Activated naive CD4-positive, alpha-beta T cell treated with anti-CD3 and anti-CD28 coated beads for 36 hours (primary cell): ENCODE measurements at regions not wholly inside any gene's neighbourhood (a gene's known extent, or its start where the extent isn't known, plus 50 kb on each side); places are given as distances from the start of the nearest gene placed in this dataset.

Source experiments
- CTCF ChIA-PET: fragments of 350-600 bp; sonication (Branson Sonifier 250); formaldehyde crosslinking; loops from one replicate; lab custom pipeline; 2021; ENCODE audit warnings: antibody characterized with exemption; lab: Charles Lee
- DNase-seq: peaks from one replicate; pipeline ENCODE4 v3.0.0-alpha.2; 2020
- H3K27ac Mint-ChIP-seq: one replicate; pipeline ENCODE4 v1.8.0; 2021; ENCODE audit warnings: mild to moderate bottlenecking, mixed read lengths
- H3K27me3 Mint-ChIP-seq: one replicate; pipeline ENCODE4 v1.8.0; 2021; ENCODE audit warnings: low read depth, mixed read lengths
- H3K36me3 Mint-ChIP-seq: one replicate; pipeline ENCODE4 v1.8.0; 2021; ENCODE audit warnings: low read depth, mixed read lengths
- H3K4me1 Mint-ChIP-seq: one replicate; pipeline ENCODE4 v1.8.0; 2021; ENCODE audit warnings: low read depth, mixed read lengths
- H3K4me3 Mint-ChIP-seq: one replicate; pipeline ENCODE4 v1.8.0; 2021; ENCODE audit warnings: mild to moderate bottlenecking, moderate library complexity, mixed read lengths
- H3K9me3 Mint-ChIP-seq: one replicate; pipeline ENCODE4 v1.8.0; 2021; ENCODE audit warnings: mixed read lengths
- intact Hi-C: fragments of 100-400 bp; cut with micrococcal nuclease; formaldehyde crosslinking; loops from one replicate; pipeline ENCODE4 v1.15.1; 2023

DNA sequence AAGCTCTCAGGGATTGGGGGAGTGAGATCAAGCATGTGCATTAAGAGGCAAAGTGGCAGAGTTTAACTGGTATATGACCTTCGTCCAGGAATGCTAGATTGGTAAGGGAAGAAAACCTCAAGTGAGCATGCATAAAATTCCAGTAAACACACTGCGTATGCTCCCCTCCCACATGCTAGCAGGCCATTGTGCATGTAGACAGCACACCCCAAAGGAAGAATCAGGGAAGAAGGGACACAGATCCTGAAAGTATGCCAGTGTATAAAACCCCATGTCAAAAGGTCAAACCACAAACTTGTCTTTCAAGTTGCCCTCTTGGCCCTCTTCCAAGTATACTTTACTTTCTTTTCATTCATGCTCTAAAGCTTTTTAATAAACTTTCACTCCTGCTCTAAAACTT, 405.2 kb upstream of the CNKSR2 start:
- Mint-ChIP-seq H3K4me3 (no peak overlapping the region), H3K4me1 (no peaks in the 10 kb centered on the region), H3K9me3 (no peaks in the 10 kb centered on the region), H3K27ac (no peak overlapping the region), H3K36me3 (no peaks in the 10 kb centered on the region), H3K27me3 (no peaks in the 10 kb centered on the region)
- CTCF ChIA-PET: no interaction called here
- intact Hi-C loops: no loop called here
- DNase-seq: no peak

DNA sequence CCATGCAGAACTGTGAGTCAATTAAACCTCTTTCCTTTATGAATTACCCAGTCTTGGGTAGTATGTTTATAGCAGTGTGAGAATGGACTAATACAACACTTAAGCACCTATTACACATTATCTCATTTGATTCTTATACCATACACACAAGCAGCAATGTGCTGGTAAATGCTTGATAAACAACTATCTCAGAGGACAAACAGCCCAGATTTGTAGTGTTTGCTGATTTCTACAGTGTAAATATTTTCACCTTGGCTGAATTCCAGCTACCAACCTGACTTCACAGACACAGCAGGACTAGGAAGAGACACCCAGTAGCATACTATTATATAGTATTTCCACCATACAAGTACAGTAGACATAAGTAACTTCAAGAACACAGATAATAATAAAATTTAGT, 406.5 kb upstream of the CNKSR2 start:
- CTCF ChIA-PET: no interaction called here
- H3K36me3 Mint-ChIP-seq: no peaks in the 10 kb centered on the region
- no peak overlapping the region for H3K4me3 Mint-ChIP-seq
- intact Hi-C loops: no loop called here
- no peaks in the 10 kb centered on the region for H3K9me3 Mint-ChIP-seq
- no peak for DNase-seq
- no peak overlapping the region for H3K27ac Mint-ChIP-seq
- no peaks in the 10 kb centered on the region for H3K4me1 Mint-ChIP-seq
- H3K27me3 Mint-ChIP-seq: no peaks in the 10 kb centered on the region

DNA sequence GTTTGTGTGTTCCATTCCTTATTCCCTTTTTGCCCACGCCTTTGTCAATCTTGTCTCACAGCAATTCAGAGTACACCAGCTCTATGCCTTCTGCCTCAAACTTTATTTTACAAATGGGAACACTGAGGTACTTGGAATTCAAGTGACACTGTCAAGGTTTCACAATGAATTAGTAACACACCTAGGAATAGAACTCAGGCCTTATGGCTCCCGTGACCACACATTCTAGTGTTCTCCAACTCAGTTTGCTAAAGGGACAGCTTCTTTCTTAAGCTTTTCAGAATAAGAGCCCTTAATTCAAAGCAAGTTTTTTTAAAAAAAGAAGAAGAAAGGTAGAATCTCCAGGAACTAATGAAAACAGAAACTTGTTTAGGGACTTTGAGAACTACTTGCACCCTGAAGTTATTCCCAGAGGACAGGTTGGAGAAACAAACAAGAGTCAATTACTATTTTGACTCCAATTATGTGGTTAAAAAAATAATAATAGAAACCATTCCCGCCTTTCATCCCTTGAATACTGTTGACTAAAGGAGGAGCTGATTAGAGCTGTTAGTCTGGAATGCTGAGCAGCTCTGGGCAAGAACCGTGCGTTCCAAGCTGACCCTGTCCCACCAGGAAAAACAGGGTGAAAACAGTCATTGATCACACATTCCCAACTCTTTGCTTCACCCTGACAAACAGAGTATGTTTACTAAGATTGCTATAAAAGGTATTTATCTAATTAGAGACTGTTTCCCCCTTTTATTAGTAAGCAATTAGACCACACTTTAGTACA, 408.8 kb upstream of the CNKSR2 start:
- Mint-ChIP-seq H3K4me1 (no peaks in the 10 kb centered on the region), H3K4me3 (no peak overlapping the region), H3K9me3 (no peaks in the 10 kb centered on the region), H3K27ac (no peak overlapping the region), H3K27me3 (no peaks in the 10 kb centered on the region), H3K36me3 (no peaks in the 10 kb centered on the region)
- CTCF ChIA-PET: no interaction called here
- no peak for DNase-seq
- intact Hi-C loops: no loop called here

DNA sequence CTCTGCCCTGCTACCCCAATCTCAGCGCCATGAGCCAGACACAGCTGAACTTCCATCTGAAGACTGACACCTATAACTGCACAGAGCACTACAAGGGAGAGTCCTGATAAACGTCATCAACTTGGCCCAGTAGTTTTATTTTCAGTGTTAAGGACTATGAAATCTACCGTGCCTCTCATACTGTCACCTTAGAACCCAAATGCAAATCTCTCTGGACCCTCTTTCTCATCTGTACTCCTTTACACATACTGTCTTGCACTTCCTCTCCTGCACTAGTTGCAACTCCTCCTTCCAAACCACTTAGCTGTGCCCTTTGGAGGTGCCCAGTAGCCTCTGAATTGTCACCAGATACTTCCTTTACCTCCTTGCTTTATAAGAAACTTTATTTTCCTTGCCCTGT, 420.2 kb upstream of the CNKSR2 start:
- no peaks in the 10 kb centered on the region for H3K4me1 Mint-ChIP-seq
- CTCF ChIA-PET: no interaction called here
- no peak for DNase-seq
- H3K4me3 Mint-ChIP-seq: no peak overlapping the region
- no peaks in the 10 kb centered on the region for H3K9me3 Mint-ChIP-seq
- H3K27me3 Mint-ChIP-seq: no peaks in the 10 kb centered on the region
- no peak overlapping the region for H3K27ac Mint-ChIP-seq
- intact Hi-C loops: no loop called here
- H3K36me3 Mint-ChIP-seq: no peaks in the 10 kb centered on the region

DNA sequence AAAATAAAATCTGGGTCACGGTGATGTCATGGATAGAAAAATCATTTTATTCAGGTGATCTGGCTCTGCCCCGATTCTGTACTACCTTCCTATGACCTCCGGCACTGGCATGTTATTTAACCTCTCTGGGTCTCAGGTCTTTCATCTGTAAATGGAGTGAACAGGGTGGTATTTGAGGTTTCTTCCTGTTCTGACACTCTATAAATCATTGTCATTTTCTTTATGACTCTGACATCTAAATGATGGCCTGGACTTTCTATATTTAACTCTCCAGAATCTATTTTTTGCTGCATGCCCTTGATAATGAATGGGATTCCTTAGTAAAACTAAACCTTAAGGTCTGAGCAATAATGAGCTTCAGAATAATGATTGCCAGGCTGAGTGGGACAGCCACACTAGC, 422.0 kb upstream of the CNKSR2 start:
- CTCF ChIA-PET: no interaction called here
- no peak overlapping the region for H3K27ac Mint-ChIP-seq

DNA sequence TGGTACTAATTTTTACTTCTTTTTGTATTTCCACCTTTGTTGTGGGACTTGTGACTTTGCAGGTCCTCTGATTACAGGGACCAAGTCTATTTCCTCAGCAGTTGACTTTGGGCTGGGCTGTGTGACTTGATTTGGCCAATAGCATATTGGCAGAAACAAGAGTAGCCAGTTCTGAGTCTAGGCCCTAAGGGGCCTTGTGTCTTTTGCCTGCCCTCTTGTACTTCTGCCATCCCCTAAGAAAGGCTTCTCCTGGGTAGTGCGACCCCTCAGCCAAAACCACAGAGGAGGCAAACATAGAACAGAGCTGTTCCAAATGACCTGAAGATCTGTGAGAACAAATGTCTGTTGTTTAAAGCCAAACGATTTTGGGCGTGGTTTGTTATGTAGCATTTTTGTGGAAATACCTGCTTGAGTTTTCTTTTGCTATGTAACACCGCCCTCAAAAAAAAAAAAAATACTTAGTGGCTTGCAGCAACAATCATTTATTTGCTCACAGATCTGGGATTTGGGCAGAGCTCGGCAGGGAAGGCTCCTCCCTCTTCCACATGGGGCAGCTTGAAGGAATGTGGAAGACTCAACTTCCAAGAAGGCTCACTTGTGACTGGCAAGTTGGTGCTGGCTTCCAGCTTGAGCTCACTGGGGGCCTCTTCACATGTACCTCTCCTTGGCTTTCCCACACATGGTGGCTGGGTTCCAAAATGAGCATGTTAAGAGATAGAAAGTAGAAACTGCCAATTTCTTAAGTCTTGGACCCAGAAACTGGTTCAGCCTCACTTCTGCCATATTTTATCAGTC, 423.0 kb upstream of the CNKSR2 start:
- H3K4me3 Mint-ChIP-seq: no peak overlapping the region
- no peak overlapping the region for H3K27ac Mint-ChIP-seq
- CTCF ChIA-PET: no interaction called here
- peaks cover 3% of the 10 kb centered on the region for H3K4me1 Mint-ChIP-seq
- H3K36me3 Mint-ChIP-seq: no peaks in the 10 kb centered on the region
- intact Hi-C loops: no loop called here
- no peak for DNase-seq
- H3K27me3 Mint-ChIP-seq: peaks cover under 1% of the 10 kb centered on the region
- no peaks in the 10 kb centered on the region for H3K9me3 Mint-ChIP-seq

More for the DNA sequence above, 422.0 kb upstream of the CNKSR2 start:
- Mint-ChIP-seq H3K36me3 (no peaks in the 10 kb centered on the region), H3K4me1 (peaks cover 3% of the 10 kb centered on the region), H3K27me3 (no peaks in the 10 kb centered on the region), H3K4me3 (no peak overlapping the region), H3K9me3 (no peaks in the 10 kb centered on the region)
- intact Hi-C loops: no loop called here
- no peak for DNase-seq

DNA sequence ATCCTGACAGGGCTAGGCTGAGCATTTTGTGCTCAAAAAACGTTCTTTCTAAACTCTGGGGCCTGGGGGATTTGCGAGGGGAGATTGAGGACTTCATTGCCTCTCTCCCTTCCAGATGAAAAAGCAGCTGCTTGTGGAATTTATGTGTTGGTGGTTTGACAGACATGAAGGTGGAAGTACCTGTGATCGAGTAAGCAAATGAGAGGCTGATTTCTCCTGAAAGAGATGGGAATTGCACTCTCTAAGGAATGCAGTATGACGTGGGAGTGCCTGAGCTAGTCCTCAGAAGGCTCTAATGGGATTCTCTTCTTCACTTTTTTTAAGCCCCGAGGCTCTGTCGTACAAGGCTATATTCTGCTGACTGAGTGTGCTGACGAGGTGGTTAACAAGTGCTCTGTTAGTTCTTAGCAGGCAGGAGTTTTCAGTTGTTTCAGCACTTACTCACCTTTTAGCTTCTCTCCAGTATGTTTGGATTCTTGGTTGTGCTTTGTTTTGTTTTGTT, 426.8 kb upstream of the CNKSR2 start:
- no peak overlapping the region for H3K27ac Mint-ChIP-seq
- H3K27me3 Mint-ChIP-seq: peaks cover 3% of the 10 kb centered on the region
- no peaks in the 10 kb centered on the region for H3K9me3 Mint-ChIP-seq
- peaks cover 3% of the 10 kb centered on the region for H3K4me1 Mint-ChIP-seq
- no peak for DNase-seq
- CTCF ChIA-PET: no interaction called here
- H3K36me3 Mint-ChIP-seq: no peaks in the 10 kb centered on the region
- intact Hi-C loops: no loop called here
- H3K4me3 Mint-ChIP-seq: no peak overlapping the region

DNA sequence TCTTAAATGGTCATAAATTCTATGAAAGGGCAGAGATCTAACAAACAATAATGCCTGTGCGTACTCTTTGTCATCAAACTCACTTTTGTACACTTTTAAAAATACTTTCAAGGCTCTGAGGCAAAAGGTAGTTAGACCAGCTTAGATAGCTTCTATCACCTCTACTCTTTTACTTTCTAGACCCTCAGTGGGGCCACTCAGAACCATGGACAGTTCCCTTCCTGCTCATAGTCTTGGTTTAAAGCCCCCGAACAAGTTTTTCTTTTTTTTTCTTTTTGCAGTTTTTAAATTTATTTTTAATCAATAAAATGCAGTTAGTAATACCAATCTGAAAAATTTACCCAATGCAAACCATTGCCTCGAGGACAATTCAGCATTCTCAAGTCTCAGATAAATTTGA, 460.5 kb upstream of the CNKSR2 start:
- intact Hi-C loops: no loop called here
- peak; percentile 14 for DNase-seq

DNA sequence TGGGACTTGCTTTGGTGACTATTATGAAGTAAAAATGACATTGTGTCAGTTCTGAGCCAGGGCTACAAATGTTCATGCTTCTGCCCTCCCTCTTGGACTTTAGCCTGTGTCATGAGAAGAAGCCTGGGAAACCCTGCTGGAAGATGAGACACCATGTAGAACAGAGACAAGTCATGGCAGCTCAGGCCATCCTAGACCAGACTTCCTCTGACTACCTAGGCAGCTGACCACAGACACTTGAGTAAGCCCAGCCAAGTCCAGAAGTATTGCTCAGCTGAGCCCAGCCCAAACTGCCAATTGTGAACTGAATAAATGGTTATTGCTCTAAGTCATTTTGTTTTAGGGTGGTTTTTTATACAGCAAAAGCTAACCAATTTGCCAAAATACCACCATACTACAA, 467.6 kb upstream of the CNKSR2 start:
- no peak for DNase-seq
- intact Hi-C loops: no loop called here
- H3K36me3 Mint-ChIP-seq: no peaks in the 10 kb centered on the region
- CTCF ChIA-PET: no interaction called here
- H3K4me1 Mint-ChIP-seq: no peaks in the 10 kb centered on the region
- no peak overlapping the region for H3K27ac Mint-ChIP-seq
- H3K27me3 Mint-ChIP-seq: peaks cover 3% of the 10 kb centered on the region
- H3K4me3 Mint-ChIP-seq: no peak overlapping the region
- H3K9me3 Mint-ChIP-seq: peaks cover 2% of the 10 kb centered on the region

More for the DNA sequence above, 460.5 kb upstream of the CNKSR2 start:
- Mint-ChIP-seq H3K9me3 (no peaks in the 10 kb centered on the region), H3K4me1 (no peaks in the 10 kb centered on the region), H3K27ac (no peak overlapping the region), H3K36me3 (no peaks in the 10 kb centered on the region), H3K4me3 (no peak overlapping the region), H3K27me3 (no peaks in the 10 kb centered on the region)
- CTCF ChIA-PET: no interaction called here

DNA sequence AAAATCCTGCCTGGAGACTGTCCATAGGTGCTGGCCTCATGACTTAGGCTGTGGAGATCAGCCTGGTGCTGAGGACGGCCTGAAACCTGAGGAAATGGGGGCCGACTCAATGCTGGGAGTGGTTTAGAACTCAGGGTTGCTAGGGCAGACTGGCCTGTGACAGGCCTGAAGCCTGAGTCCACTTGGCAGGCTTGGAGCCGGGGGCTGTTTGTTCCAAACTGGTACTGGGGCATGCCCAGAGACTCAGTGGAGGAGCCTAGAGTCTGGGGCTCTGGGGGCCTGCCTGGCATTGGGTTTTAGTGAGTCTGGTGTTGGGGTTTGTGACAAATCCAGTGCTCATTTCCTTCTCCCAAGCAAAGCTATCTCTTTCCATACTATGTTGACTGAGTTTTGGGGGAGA, 489.7 kb upstream of the CNKSR2 start:
- no peak overlapping the region for H3K4me3 Mint-ChIP-seq
- no peaks in the 10 kb centered on the region for H3K36me3 Mint-ChIP-seq
- DNase-seq: no peak
- no peak overlapping the region for H3K27ac Mint-ChIP-seq
- intact Hi-C loops: no loop called here
- no peaks in the 10 kb centered on the region for H3K4me1 Mint-ChIP-seq
- no peaks in the 10 kb centered on the region for H3K27me3 Mint-ChIP-seq
- peaks cover 2% of the 10 kb centered on the region for H3K9me3 Mint-ChIP-seq
- CTCF ChIA-PET: no interaction called here

DNA sequence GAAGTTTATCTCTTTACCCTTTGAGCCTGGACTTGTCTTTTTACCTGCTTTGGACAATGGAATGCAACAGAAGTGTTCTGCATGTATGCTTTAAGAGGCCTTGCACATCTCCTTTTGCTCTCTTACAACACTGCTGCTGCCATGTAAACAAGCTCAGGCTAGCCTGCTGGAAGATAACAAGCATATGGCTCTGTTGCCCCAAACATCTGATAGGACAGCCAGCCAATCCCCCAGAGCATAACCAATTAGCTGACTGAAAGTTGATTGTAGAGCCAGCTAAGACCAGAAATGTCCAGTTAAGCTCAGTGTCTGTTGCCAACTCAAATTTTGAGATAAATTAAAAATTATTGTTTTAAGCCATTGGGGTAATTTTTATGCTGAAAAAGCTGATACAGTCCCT, 510.6 kb upstream of the CNKSR2 start:
- Mint-ChIP-seq H3K27me3 (no peaks in the 10 kb centered on the region), H3K4me1 (no peaks in the 10 kb centered on the region), H3K4me3 (no peak overlapping the region), H3K27ac (no peak overlapping the region), H3K36me3 (no peaks in the 10 kb centered on the region), H3K9me3 (peaks cover 13% of the 10 kb centered on the region)
- DNase-seq: no peak
- intact Hi-C loops: no loop called here
- CTCF ChIA-PET: no interaction called here

DNA sequence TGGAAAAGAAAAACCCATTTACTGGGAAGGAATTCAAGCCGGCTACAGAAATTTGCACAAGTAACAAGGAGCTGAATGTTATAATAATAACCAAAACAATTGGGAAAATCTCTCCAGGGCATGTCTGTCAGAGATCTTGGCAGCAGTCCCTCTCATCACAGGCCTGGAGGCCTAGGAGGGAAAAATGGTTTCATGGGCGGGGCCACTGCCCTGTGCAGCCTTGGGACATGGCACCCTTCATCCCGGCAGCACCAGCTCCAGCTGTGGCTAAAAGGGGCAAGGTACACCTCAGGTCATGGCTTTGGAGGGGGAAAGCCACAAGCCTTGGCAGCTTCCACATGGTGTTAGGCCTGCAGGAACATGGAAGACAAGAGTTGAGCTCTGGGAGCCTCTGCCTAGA, 513.1 kb upstream of the CNKSR2 start:
- H3K27me3 Mint-ChIP-seq: no peaks in the 10 kb centered on the region
- no peak overlapping the region for H3K4me3 Mint-ChIP-seq
- no peaks in the 10 kb centered on the region for H3K4me1 Mint-ChIP-seq
- H3K27ac Mint-ChIP-seq: no peak overlapping the region
- no peak for DNase-seq
- peaks cover 13% of the 10 kb centered on the region for H3K9me3 Mint-ChIP-seq
- no peaks in the 10 kb centered on the region for H3K36me3 Mint-ChIP-seq
- CTCF ChIA-PET: no interaction called here
- intact Hi-C loops: no loop called here

DNA sequence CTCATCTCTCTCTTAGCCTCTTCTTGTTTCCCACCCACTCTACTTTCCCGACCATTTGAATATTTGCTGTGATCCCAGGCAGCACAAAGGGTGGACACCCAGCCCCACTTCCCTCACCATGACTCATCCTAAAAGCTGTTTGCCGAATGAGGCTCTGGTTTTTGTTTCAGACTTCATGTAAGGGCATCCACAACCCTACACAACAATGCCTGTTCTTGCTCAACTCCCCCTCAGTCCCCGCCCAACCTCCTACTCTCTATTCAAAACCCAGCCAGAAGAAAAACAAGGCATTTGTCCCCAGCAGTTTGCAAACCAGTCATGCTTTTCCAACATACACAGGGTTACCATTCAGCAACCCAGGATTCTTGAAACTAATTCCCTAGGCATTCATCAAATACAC, 516.5 kb upstream of the CNKSR2 start:
- H3K27ac Mint-ChIP-seq: no peak overlapping the region
- H3K9me3 Mint-ChIP-seq: peaks cover 13% of the 10 kb centered on the region
- no peak for DNase-seq
- intact Hi-C loops: no loop called here
- H3K4me3 Mint-ChIP-seq: no peak overlapping the region
- H3K36me3 Mint-ChIP-seq: no peaks in the 10 kb centered on the region
- H3K4me1 Mint-ChIP-seq: no peaks in the 10 kb centered on the region
- H3K27me3 Mint-ChIP-seq: no peaks in the 10 kb centered on the region
- CTCF ChIA-PET: no interaction called here
